Testis (tissue), 2 donors: ENCODE measurements at regions not wholly inside any gene's neighbourhood (a gene's known extent, or its start where the extent isn't known, plus 50 kb on each side); places are given as distances from the start of the nearest gene placed in this dataset.

Experiments
- DNase-seq: peaks from one replicate; pipeline ENCODE4 v3.0.0-alpha.2; 2019
- H3K27ac ChIP-seq, 2 donors: fragments of 200-600 bp; sonication (generic); one replicate each; pipeline ENCODE4 v1.5.1; 2019
- H3K27me3 ChIP-seq: fragments of 200-600 bp; sonication (generic); one replicate; pipeline ENCODE4 v1.5.1; 2019
- H3K36me3 ChIP-seq: fragments of 200-600 bp; sonication (generic); one replicate; pipeline ENCODE4 v1.5.1; 2017; ENCODE audit warnings: low read depth; ENCODE audit errors: missing control alignments
- H3K4me1 ChIP-seq: fragments of 200-600 bp; sonication (generic); one replicate; pipeline ENCODE4 v1.5.1; 2019
- H3K4me3 ChIP-seq, 2 donors: fragments of 200-600 bp; sonication (generic); one replicate each; pipeline ENCODE4 v1.5.1; 2017 to 2019
- H3K9me3 ChIP-seq: fragments of 200-600 bp; sonication (generic); one replicate; pipeline ENCODE4 v1.5.1; 2017
- POLR2A ChIP-seq: fragments of 450-650 bp; IDR thresholded peaks from one replicate; pipeline ENCODE4 v1.6.1; 2017; ENCODE audit warnings: antibody characterized with exemption, mild to moderate bottlenecking, moderate library complexity
- WGBS, 2 donors: methylation state at CpG; one replicate each; pipeline ENCODE4 v1.1.5; 2018; 5-methylcytosine and 5-hydroxymethylcytosine counted together
- intact Hi-C: fragments of 100-400 bp; cut with DNase I; formaldehyde crosslinking; loops from one replicate; pipeline ENCODE4 v1.15.1; 2023; ENCODE audit warnings: low total_unique reads
- TF ChIP-seq, protein P1 (sequence below), 3 experiments: fragments of 450-650 bp in 2 of 3; fragments of 200-600 bp in 1 of 3; sonication (generic) in 1 of 3; IDR thresholded peaks; one replicate each; pipeline ENCODE4 v1.5.1; 2016 to 2019; ENCODE audit warnings: antibody characterized with exemption in 3 of 3, mild to moderate bottlenecking in 2 of 3, moderate library complexity in 1 of 3

DNA sequence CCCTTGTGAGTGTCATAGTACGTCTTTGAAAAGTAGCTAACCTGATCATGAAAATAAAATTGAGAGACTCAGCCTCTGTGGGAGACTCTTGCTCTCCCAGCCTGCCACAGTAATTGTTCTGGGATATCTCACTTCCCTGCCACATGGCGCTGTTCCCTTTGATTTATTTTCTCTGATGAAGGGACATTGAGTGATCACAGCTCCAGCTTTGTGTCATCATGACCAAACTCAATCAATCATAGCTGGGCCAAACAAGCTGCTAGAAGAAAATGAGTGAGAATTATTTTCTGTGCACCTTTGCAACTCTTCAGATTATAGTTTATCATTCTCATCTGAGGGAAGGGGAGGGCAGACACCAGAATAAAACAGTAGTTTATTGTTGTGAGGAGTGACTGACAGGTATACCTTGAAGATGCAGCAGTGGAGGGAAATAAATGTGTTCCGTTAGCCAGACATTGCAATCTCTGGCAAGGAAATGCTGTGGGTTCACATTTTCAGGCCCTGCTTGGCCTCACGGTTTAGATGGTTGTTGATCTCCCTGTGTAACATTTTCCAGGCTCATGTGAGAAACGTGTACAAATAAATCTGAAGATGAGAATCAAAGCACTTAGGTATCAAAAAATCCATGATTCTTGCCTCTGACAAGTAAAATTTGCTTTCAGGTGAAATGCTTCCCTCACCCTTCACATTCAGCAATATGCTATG, 174.7 kb upstream of the FBXL17 start:
- TF ChIP-seq, protein P1, sequence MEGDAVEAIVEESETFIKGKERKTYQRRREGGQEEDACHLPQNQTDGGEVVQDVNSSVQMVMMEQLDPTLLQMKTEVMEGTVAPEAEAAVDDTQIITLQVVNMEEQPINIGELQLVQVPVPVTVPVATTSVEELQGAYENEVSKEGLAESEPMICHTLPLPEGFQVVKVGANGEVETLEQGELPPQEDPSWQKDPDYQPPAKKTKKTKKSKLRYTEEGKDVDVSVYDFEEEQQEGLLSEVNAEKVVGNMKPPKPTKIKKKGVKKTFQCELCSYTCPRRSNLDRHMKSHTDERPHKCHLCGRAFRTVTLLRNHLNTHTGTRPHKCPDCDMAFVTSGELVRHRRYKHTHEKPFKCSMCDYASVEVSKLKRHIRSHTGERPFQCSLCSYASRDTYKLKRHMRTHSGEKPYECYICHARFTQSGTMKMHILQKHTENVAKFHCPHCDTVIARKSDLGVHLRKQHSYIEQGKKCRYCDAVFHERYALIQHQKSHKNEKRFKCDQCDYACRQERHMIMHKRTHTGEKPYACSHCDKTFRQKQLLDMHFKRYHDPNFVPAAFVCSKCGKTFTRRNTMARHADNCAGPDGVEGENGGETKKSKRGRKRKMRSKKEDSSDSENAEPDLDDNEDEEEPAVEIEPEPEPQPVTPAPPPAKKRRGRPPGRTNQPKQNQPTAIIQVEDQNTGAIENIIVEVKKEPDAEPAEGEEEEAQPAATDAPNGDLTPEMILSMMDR (IDR thresholded peaks at IDR 0.05): no peak
- no peak for TF ChIP-seq POLR2A
- no peaks in the 10 kb centered on the region for H3K9me3 ChIP-seq
- H3K27ac ChIP-seq: no peak overlapping the region
- no peak overlapping the region for H3K4me3 ChIP-seq
- H3K4me1 ChIP-seq: no peaks in the 10 kb centered on the region
- WGBS, 2 donors: 75 to 76% methylated on average over 5 of the region's 5 CpGs
- no peaks in the 10 kb centered on the region for H3K36me3 ChIP-seq
- no peaks in the 10 kb centered on the region for H3K27me3 ChIP-seq
- intact Hi-C loops: no loop called here
- no peak for DNase-seq

DNA sequence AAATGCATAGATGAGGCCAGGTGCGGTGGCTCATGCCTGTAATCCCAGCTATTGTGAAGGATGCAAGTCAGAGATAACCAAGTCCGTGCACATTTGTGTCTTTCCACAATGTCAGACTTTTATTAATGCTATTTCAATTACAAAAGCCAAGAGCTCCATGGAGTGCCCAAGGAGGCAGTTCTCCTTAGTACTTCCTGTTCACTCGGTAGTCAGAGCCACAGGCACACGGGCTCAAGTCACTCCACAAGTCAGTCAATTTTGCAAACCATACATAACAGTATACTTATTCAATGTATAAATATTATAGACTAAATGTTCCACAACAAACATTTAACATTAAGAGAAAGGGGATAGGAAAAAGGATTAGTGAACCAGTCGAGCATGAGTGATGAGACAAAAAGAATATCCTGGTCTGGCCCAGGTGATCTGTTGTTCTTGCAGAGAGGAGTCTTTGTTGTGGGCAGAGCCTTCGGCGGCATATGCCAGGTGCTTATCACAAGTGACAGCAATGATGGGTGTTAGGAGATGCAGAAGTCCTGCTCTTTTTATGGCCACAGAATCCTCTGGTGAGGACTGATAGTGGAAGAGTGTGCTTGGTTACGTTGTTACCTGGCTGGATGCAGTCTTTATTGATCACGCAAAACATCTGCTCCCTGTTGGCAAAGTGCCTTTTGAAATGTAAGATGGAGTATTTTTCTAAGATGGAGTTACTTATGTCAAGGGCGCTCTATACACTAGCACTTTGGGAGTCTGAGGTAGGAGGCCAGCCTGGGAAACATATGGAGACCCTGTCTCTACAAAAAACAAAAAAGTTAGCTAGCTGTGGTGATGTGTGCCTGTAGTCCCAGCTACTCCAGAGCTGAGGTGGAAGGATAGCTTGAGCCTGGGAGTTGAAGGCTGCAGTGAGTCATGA, 167.0 kb upstream of the FBXL17 start:
- Histone ChIP-seq H3K4me3 (no peak overlapping the region), H3K27me3 (no peaks in the 10 kb centered on the region), H3K9me3 (no peaks in the 10 kb centered on the region), H3K36me3 (no peaks in the 10 kb centered on the region), H3K27ac (no peak overlapping the region), H3K4me1 (no peaks in the 10 kb centered on the region)
- TF ChIP-seq POLR2A: no peak
- TF ChIP-seq, protein P1 (IDR thresholded peaks at IDR 0.05): no peak
- no peak for DNase-seq
- intact Hi-C loops: no loop called here
- WGBS, 2 donors: 65 to 67% methylated on average over 10 of the region's 10 CpGs

DNA sequence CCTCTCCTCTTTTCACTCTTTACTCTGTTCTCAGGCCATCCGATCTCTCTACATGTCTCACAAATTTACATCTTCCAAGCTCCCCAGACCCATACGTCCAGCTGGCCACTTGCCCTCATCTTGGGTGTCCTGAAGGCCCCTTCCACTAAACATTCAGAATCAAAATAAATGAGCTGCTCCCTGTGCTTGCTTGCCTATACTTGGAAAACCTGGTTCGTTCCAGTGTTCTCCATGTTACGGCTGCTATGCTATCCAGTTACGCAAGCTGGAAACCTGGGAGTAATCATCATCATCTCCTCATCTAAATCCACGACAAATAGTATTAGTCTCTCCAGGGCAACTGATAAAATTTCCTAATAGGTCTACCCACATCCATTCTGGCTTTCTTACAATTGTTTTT, 165.0 kb upstream of the FBXL17 start:
- intact Hi-C loops: no loop called here
- Histone ChIP-seq H3K4me3 (no peak overlapping the region), H3K27ac (no peak overlapping the region), H3K36me3 (no peaks in the 10 kb centered on the region), H3K27me3 (no peaks in the 10 kb centered on the region), H3K9me3 (no peaks in the 10 kb centered on the region), H3K4me1 (no peaks in the 10 kb centered on the region)
- no peak for DNase-seq
- WGBS, 2 donors: 65 to 74% methylated on average over 6 of the region's 6 CpGs
- no peak for TF ChIP-seq POLR2A
- TF ChIP-seq, protein P1 (IDR thresholded peaks at IDR 0.05): no peak

DNA sequence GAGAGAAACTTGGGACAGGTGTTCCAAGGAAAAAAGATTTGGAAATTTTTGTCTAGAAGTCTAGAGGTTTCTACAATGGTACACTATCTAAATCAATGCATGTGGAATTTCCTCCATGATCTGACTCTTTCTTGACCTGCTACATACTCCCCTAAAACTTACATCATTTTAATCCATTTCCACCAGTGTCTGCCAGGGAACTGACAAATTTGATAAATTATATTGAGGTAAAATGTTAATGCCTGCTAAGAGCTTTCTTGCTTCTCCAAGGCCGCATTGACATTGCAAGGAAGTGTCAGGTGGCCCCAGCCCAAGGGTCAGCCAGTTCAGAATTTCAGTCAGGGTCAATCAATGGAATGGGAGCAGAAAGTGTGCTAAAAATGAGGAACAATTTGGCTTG, 163.4 kb upstream of the FBXL17 start:
- intact Hi-C loops: no loop called here

More for the DNA sequence above, 163.4 kb upstream of the FBXL17 start:
- no peaks in the 10 kb centered on the region for H3K27me3 ChIP-seq
- no peaks in the 10 kb centered on the region for H3K36me3 ChIP-seq
- H3K4me1 ChIP-seq: no peaks in the 10 kb centered on the region
- H3K27ac ChIP-seq: no peak overlapping the region
- no peaks in the 10 kb centered on the region for H3K9me3 ChIP-seq
- WGBS, 2 donors: 40 to 57% methylated on average over 1 of the region's 1 CpG
- no peak for TF ChIP-seq POLR2A
- TF ChIP-seq, protein P1 (IDR thresholded peaks at IDR 0.05): no peak
- no peak overlapping the region for H3K4me3 ChIP-seq
- no peak for DNase-seq
